NOMO-1 (cell line): ENCODE measurements at regions not wholly inside any gene's neighbourhood (a gene's known extent, or its start where the extent isn't known, plus 50 kb on each side); places are given as distances from the start of the nearest gene placed in this dataset.
"Not testable (repeated sequence)": the region's sequence is repeated elsewhere in the genome, so short reads cannot be mapped to it uniquely, and the experiment has no call there.

ENCODE experiments used
- DNase-seq, 2 experiments: peaks; one replicate each; lab custom pipeline; 2025; ENCODE audit not compliant: unreplicated experiment in 2 of 2; lab: John Stamatoyannopoulos, UW

DNA sequence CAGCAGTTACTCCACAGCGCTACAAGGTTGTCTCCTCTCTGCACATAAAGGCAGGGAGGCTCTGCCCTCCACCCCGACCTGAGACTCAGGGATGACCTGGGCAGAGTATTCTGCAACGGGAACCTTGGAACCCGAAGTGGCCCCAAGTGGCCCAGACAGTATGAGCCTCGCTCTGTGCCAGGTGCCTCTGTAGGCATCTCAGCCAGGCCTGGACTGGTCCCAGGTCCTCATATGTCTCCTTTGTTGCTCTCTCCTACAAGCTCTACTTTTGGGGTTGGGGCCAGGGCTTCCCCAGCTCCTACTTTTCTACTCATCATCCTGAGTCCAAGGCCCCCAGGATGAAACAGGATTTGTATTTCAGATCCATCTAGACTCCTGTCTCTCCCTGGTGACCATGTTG is 241.5 kb upstream of the PRSS1 start:
- DNase-seq: no peak

DNA sequence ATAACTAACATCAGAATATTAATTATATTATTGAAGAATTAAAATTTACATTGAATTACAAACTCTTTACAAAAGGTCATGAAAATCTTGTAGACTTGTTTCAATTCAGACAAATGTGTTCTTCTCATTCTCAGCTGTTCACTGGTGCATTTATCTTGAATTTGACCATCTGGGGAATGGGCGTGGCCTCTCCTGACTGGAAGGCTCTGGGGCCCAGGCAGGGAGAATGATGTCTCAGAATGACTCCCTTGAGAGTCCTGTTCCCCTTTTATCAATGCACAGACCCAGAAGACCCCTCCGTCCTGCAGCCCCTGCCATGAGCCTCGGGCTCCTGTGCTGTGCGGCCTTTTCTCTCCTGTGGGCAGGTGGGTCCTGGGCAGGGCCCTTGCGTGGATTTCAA is 242.2 kb upstream of the PRSS1 start:
- DNase-seq: not testable (repeated sequence)

DNA sequence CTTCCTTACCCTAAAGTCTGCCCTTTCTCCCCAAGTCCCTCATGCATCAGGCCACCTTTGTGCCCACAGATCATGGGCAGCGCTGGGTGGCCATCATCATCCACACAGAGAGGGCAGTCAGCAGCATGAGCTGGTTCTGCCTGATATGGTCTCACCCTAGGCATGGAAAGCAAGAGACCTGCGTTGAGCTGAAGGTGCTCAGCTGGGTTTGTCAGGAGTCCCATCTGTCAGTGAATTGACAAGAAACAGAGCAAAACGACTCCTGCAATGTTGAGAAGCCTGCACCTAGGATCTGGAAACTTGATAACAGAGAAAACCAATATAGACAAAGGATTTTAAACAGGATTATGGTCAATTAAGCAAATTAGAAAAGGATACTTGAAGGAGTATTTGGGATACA is 242.7 kb upstream of the PRSS1 start:
- DNase-seq: no peak

DNA sequence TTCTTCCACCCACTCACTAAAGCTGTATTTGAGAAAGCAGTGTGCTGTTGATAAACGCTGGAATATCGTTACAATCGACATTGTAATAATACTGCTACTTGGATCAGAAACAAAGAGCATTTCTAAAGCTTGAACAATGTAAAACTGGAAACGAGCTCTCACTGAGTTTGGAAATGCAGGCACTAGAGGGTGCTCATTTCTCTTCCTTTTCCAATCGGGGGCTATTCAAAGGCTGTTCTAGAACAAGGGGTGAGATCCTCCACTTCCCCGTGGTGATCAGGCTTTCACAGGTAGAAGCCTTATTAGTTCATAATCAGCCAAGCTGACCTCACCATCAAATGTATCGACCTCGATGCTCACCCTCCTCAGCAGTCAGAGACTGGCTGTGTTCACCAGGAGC is 245.3 kb upstream of the PRSS1 start:
- not testable (repeated sequence) for DNase-seq

DNA sequence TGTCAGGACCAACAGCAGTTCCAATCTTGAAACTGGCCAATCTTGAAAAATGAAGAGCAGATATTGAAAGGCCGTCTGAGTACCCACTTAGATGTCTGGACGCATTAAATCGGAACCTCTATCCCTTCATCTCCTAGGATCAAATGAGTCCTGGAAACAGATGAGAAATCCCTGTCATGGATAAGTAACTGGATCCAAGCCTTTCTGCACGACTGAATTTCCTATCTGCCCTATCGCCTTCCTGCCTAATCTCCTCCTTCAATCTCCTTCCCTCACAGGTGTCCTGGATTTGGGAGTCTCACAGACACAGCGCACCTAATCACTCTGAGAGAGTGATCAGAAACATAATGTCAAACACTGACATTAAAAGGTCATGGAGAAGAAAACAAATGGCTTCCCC is 245.2 kb upstream of the PRSS58 start:
- DNase-seq: no peak

DNA sequence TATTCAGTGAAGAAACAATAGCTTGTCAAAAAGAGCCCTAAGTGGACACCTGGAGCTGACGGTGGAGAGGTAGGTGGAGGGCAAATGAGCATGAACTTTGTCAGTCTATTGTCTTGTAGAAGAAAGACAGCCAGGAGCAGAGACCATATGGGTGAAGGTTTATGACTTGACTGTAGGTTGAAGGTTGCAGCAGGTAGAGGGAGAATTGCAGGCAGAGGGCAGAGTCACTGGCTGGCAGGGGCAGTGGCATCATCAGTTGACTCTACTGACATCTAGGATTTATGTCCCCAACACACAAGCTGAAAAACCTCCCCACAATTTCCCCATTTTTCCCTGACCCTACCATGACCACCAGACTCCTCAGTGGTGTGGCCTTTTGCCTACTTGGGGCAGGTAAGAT is 243.6 kb upstream of the PRSS58 start:
- no peak for DNase-seq

DNA sequence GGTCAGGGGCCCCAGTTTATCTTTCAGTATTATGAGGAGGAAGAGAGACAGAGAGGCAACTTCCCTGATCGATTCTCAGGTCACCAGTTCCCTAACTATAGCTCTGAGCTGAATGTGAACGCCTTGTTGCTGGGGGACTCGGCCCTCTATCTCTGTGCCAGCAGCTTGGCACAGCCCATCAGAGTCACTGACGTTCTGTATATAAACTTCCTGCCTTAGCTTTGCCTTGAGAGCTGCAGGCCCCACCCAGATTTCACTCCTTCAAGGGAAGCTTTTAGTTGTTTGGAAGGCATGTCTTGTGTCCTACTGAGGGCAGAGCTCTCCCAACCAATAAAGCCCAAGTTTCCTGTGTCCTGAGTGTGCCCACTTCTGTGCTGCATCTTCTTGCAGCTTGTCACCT is 242.5 kb upstream of the PRSS58 start:
- DNase-seq: no peak

DNA sequence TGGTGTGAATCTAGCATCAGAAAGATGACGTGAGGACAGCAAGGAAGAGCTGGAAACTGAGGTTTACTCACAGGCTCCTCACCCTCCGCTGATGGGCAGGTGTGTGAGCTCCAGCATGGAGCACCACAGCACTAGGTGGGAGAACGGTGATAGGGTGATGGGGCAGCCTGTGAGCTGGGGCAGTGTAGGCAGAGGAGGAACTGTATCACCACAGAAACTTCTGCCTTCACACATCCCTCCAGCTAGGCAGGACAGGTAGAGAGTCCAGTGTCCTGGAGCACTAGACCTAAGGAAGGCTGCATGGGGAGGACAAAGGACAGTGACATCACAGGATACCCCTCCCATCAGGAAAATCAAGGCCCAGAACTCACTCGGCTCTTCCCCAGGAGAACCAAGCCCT is 241.8 kb upstream of the PRSS58 start:
- no peak for DNase-seq

DNA sequence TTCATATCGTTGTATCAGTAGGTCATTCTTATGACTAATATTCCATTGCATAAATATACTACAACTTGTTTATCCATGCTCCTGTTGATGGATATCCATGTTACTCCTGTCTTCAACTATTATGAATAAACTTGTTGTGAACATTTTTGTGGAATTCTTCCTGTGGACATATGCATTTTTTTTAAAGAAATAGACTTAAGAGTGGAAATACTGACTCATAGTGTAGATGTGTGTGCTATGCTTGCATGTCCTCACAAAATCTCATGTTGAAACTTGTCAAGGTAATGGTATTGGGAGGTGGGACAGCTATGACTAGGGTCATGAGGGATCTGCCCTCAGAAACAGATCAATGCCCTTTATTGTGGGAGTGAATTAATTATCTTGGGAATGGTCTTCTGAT is 240.5 kb upstream of the PRSS58 start:
- no peak for DNase-seq

DNA sequence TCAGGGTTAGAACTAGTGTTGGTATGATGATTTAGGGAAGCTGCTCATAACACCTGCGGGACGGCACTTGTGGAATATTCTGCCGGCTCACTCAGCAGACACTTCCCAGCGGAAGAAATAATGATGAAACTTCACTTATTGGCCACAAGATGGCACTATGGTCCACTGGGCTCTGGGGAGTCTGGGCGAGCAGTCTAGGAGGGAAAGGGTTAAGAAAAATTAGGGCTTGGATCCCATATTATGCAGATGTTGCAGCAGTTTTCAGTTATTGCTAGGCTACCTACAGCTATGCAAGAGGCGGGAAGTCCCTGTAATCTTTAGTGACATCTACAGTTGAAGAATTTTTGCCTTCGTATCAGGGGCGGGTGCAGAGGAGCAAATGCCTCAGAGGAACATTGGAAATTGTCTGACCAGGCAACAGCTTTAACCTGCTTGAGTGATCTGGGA is 238.7 kb upstream of the PRSS58 start:
- no peak for DNase-seq

DNA sequence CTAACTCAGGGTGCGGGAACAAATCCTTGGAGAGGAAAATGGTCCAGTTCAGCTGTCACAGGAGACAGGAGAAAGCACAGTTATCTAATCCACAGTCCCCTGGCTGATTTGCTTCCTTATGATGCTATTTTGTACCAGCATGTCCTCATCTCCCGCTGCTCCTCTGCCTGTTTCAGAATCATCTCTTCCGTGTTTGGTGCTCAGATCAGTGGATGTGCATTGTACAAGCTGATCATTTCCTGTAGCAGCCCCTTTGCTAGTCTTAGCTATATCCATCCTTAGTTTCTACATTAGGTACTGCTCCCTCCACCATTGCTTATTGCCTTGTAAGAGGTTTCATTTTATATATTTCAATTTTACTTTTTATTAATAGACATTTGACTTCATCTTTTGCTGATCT is 238.0 kb upstream of the PRSS58 start:
- DNase-seq: not testable (repeated sequence)

DNA sequence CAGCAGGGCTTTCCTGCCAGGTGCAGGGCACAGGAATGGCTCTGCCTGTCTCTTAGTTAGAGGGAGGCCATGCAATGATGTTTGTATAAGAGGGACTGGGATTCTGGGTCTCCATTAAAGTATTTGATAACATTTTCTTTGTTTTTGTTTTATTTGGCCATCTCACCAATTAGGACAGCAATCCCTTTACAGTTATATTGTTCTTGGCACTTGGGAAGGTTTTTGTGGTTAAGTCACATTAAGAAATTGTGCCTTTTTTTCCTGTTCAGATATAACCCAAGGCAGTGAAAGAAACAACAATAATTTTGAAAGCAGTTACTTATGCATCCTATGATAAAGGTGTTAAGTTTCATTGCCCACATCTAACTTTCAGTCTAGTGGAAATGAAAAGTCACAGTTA is 237.4 kb upstream of the PRSS58 start:
- not testable (repeated sequence) for DNase-seq

DNA sequence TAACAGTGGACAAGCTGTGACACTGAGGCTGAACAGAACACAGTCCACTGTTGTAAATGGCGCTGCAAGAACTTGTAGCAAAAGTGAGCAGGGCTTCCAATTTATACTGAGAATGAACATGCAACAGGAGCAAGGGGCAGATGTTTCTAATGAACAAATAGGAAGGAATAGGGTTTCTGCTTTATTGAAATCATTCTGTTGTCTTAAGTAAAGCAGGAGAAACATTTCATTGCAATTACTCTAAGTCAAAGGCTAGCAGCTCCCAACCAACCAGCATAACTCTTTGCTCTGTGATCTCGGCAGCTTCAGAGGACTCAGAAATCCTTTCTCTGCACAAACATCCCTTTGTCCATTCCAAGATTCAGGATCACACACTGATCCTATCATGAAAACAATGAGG is 236.2 kb upstream of the PRSS58 start:
- no peak for DNase-seq

DNA sequence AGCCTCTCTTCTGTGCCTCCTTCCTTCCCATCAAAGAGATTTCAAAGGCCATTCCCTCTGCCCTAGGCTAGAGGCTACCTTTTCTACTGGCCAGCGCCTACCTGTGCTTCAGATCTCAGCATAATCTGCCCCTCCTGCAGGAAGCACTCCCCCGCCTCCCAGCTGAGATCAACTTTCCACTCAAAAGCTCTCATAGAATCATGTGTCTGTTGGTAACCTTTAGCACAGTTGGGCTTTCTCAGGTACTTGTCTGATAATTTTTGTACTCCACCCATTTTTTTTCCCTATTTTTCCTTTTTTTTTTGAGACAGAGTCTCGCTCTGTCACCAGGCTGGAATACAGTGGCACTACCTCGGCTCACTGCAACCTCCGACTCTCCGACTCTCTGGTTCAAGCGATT is 231.0 kb upstream of the PRSS58 start:
- DNase-seq: no peak

DNA sequence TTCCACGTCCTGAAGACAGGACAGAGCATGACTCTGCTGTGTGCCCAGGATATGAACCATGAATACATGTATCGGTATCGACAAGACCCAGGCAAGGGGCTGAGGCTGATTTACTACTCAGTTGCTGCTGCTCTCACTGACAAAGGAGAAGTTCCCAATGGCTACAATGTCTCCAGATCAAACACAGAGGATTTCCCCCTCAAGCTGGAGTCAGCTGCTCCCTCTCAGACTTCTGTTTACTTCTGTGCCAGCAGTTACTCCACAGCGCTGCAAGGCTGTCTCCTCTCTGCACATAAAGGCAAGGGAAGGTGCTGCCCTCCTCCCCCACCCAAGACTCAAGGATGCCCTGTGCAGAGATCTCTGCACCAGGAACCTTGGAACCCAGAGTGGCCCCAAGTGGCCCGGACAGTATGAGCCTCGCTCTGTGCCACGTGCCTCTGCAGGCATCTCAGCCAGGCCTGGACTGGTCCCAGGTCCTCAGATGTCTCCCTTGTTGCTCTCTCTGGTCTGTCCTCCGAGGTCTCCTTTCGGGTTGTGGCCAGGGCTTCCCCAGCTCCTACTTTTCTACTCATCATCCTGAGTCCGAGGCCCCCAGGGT is 230.3 kb upstream of the PRSS58 start:
- no peak for DNase-seq

DNA sequence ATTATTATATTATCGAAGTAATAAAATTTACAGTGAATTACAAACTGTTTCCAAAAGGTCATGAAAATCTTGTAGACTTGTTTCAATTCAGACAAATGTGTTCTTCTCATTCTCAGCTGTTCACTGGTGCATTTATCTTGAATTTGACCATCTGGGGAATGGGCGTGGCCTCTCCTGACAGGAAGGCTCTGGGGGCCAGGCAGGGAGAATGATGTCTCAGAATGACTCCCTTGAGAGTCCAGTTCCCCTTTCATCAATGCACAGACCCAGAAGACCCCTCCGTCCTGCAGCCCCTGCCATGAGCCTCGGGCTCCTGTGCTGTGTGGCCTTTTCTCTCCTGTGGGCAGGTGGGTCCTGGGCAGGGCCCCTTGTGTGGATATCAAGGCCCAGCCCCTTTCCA is 229.7 kb upstream of the PRSS58 start:
- DNase-seq: not testable (repeated sequence)

DNA sequence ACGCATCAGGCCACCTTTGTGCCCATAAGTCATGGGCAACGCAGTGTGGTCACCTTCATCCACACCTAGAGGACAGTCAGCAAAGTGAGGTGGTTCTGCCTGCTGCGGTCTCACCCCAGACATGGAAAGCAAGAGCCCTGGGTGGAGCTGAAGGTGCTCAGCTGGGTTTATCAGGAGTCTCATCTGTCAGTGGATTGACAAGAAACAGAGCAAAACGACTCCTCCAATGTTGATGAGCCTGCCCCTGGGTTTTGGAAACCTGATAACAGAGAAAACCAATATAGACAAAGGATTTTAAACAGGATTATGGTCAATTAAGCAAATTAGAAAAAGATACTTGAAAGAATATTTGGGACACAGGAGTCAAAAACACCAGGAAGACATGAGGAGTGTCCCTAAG is 229.3 kb upstream of the PRSS58 start:
- no peak for DNase-seq

DNA sequence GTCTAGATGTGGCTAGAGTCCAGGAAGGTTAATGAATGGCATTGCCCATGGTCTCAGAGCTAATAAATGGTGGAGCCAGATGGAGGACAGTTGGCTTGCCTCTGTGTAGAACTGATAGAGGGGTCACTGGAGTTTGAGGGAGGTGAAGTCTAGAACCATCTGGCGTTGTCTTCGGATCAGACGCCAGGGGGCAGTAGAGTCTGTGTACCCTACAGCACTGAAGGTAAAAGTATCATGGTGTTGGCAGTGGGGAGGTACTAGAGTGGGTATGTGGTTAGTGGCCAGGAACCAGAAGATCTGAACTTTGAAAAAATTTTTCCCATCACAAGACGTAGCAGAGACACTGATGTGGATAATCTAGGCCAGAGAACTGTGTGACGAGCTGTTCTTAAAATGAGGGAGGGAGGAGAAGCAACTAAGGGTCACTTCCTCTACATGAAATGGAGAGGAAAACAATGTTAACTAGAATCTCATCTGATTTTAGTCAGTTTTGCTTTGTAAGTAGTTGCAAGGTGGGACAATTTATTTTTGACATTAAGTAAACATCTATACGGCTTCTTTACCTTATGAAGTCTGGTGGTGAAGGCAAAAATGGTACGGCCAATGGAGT is 227.9 kb upstream of the PRSS58 start:
- no peak for DNase-seq

DNA sequence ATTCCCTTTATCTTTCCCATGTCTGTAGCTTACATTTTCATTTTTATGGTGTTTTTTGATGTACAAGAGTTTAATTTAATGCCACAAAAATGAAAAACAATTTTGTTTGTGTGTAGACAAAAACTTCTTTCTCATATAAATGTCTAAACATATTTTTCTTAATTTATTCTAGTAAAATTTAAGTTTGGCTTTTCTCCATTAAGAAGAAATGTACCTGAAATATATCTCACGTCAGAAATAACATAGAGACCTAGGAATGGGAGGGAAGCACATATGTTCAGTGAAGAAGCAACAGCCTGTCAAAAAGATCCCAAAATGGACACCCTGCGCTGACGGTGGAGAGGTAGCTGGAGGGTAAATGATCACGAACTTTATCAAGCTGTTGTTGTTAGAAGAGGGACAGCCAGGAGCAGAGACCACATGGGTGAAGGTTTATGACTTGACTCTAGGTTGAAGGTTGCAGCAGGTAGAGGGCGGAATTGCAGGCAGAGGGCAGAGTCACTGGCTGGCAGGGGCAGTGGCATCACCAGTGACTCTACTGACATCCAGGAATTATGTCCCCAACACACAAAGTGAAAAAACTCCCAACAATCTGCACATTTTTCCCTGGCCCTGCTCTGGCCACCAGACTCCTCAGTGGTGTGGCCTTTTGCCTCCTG is 225.9 kb upstream of the PRSS58 start:
- no peak for DNase-seq

DNA sequence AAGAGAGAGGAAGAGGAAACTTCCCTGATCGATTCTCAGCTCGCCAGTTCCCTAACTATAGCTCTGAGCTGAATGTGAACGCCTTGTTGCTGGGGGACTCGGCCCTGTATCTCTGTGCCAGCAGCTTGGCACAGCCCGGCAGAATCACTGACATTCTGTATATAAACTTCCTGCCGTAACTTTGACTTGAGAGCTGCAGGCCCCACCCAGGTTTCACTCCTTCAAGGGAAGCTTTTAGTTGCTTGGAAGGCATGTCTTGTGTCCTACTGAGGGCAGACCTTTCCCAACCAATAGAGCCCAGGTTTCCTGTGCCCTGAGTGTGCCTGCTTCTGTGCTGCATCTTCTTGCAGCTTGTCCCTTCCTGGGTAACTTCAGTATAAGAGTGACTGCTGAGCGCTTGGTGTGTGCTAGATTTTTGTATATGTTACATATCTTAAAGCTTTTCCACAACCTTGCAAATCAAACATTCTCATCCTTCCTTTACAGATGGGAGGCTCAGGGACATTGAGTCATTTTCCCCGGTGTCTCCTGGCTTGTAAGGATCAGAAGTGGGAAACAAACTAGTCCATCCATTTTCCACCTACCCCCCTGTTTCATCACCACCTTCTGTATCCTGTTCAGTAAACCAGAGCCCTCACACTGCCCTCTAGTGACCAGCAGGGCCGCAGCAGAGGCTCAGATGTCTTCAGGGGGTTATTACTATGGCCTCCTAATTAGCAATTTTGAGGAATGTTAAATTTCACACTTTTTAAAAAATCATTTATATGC is 225.2 kb upstream of the PRSS58 start:
- peak in 1 of 2 experiments; percentile 8 for DNase-seq

DNA sequence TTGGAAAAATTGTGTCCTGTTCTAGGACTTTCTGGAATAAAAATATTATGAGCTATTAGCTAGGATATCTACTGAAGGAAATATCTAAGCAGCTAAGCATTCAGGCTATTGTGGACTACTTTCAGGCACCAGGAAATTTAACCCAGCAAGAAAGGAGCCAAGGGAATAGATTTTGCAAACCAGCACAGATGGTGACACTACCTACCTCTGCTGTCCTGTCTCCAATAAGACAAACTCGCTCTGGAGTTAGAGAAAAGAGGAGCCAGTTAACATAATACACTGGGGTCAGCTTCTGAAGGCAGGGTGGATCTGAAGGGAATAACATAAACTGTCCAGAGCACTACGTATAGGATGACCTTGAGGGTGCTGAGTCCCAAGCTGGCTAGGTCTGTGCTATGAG is 223.7 kb upstream of the PRSS58 start:
- DNase-seq: no peak
